Right lobe of liver (tissue), 6 donors: ENCODE measurements at regions not wholly inside any gene's neighbourhood (a gene's known extent, or its start where the extent isn't known, plus 50 kb on each side); places are given as distances from the start of the nearest gene placed in this dataset.
"Not testable (repeated sequence)": the region's sequence is repeated elsewhere in the genome, so short reads cannot be mapped to it uniquely, and the experiment has no call there.

ENCODE experiments used
- ATAC-seq, 4 donors: fragments of 200-7000 bp; cut with Tn5 transposase; one replicate each; pipeline ENCODE4 v1.9.1; 2020; ENCODE audit warnings: mild to moderate bottlenecking in 4 of 4, moderate library complexity in 4 of 4
- DNase-seq, 3 donors: peaks; one replicate each; pipeline ENCODE4 v3.0.0-alpha.2; 2020
- H3K27ac ChIP-seq, 3 donors: fragments of 200-600 bp; one replicate each; pipeline ENCODE4 v1.8.0; 2022
- H3K27me3 ChIP-seq, 2 donors: fragments of 200-600 bp; one replicate each; pipeline ENCODE4 v1.8.0; 2022
- H3K36me3 ChIP-seq, 4 donors: fragments of 200-600 bp; sonication (generic) in 1 of 4; one replicate each; pipeline versions ENCODE4 v1.5.1 to v1.8.0; 2017 to 2022; ENCODE audit warnings: control low read depth in 1 of 4
- H3K4me1 ChIP-seq, 4 donors: fragments of 200-600 bp; sonication (generic) in 1 of 4; one replicate each; pipeline versions ENCODE4 v1.5.1 to v1.8.0; 2017 to 2022; ENCODE audit warnings: control low read depth in 1 of 4
- H3K4me3 ChIP-seq, 3 donors: fragments of 200-600 bp; one replicate each; pipeline ENCODE4 v1.8.0; 2022
- H3K9me3 ChIP-seq, 4 donors: fragments of 200-600 bp; sonication (generic) in 1 of 4; one replicate each; pipeline versions ENCODE4 v1.5.1 to v1.8.0; 2017 to 2022; ENCODE audit warnings: control low read depth in 1 of 4
- POLR2A ChIP-seq: fragments of 450-650 bp; IDR thresholded peaks from one replicate; pipeline ENCODE4 v1.6.1; 2017; ENCODE audit warnings: antibody characterized with exemption, mild to moderate bottlenecking
- WGBS: methylation state at CpG from one replicate; pipeline ENCODE4 v1.1.6; 2018; ENCODE audit warnings: low coverage, low lambda C conversion rate; ENCODE audit not compliant: insufficient coverage; ENCODE audit errors: missing lambda C conversion rate; 5-methylcytosine and 5-hydroxymethylcytosine counted together
- intact Hi-C, 2 donors: fragments of 100-400 bp; cut with DNase I; formaldehyde crosslinking; loops; one replicate each; pipeline versions ENCODE4 v1.11.2 to v1.14.1; 2022
- TF ChIP-seq, protein P1 (sequence below), 4 donors: fragments of 200-600 bp in 3 of 4; fragments of 450-650 bp in 1 of 4; IDR thresholded peaks; one replicate each; pipeline versions ENCODE4 v1.5.1 to v1.8.0; 2016 to 2022; ENCODE audit warnings: antibody characterized with exemption in 4 of 4, mild to moderate bottlenecking in 2 of 4
- donor health status: DM: no; HTN: yes; CAD: no.
- donor health status: DM: no; HTN: no; CAD: no.
- donor health status: DM: no; HTN: no; CAD: no.
- donor health status: DM: no; HTN: yes; CAD: no.
- donor health status: DM: no; HTN: yes; CAD: no.

DNA sequence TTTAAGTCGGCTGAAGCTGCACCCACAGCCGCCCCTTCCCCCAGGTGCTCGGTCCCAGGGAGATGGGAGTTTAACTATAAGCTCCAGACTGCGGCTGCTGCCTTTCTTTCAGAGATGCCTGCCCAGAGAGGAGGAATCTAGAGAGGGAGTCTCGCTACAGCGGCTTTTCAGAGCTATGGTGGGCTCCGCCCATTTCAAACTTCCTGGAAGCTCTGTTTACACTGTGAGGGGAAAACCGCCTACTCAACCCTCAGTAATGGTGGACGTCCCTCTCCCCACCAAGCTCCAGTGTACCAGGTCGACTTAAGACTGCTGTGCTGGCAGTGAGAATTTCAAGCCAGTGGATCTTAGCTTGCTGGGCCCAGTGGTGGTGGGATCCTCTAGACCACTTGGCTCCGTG lies 135.4 kb downstream of the CXCL12 start:
- Histone ChIP-seq H3K9me3 (no peaks in the 10 kb centered on the region), H3K4me3 (no peak overlapping the region), H3K27me3 (no peaks in the 10 kb centered on the region), H3K27ac (no peak overlapping the region), H3K36me3 (no peaks in the 10 kb centered on the region), H3K4me1 (peaks cover 0 to 11% (median 2%) of the 10 kb centered on the region in 4 donors)
- ATAC-seq (no peak), DNase-seq (no peak)
- TF ChIP-seq, protein P1, sequence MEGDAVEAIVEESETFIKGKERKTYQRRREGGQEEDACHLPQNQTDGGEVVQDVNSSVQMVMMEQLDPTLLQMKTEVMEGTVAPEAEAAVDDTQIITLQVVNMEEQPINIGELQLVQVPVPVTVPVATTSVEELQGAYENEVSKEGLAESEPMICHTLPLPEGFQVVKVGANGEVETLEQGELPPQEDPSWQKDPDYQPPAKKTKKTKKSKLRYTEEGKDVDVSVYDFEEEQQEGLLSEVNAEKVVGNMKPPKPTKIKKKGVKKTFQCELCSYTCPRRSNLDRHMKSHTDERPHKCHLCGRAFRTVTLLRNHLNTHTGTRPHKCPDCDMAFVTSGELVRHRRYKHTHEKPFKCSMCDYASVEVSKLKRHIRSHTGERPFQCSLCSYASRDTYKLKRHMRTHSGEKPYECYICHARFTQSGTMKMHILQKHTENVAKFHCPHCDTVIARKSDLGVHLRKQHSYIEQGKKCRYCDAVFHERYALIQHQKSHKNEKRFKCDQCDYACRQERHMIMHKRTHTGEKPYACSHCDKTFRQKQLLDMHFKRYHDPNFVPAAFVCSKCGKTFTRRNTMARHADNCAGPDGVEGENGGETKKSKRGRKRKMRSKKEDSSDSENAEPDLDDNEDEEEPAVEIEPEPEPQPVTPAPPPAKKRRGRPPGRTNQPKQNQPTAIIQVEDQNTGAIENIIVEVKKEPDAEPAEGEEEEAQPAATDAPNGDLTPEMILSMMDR (IDR thresholded peaks at IDR 0.05): no peak
- no peak for TF ChIP-seq POLR2A
- WGBS: 64% methylated on average over 6 of the region's 11 CpGs
- intact Hi-C loops: no loop called here

DNA sequence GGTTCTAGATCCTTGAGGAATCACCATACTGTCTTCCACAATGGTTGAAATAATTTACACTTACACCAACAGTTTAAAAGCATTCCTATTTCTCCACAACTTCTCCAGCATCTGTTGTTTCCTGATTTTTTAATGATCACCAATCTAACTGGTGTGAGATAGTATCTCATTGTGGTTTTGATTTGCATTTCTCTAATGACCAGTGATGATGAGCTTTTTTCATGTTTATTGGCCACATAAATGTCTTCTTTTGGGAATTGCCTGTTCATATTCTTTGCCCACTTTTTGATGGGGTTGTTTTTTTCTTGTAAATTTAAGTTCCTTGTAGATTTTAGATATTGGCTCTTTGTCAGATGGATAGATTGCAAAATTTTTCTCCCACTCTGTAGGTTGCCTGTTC lies 138.2 kb downstream of the CXCL12 start:
- H3K4me3 ChIP-seq, H3K36me3 ChIP-seq, H3K9me3 ChIP-seq, DNase-seq, H3K27me3 ChIP-seq, ATAC-seq, H3K4me1 ChIP-seq, intact Hi-C loops, H3K27ac ChIP-seq: not testable (repeated sequence)

DNA sequence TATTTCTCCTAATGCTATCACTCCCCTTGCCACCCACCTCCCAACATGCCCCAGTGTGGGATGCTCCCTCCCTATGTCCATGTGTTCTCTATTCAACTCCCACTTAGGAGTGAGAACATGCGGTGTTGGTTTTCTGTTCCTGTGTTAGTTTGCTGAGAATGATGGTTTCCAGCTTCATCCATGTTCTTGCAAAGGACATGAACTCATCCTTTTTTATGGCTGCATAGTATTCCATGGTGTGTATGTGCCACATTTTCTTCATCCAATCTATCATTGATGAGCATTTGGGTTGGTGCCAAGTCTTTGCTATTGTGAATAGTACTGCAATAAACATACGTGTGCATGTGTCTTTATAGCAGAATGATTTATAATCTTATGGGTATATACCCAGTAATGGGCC lies 138.6 kb downstream of the CXCL12 start:
- ATAC-seq, H3K27ac ChIP-seq, intact Hi-C loops, H3K4me1 ChIP-seq, H3K36me3 ChIP-seq, H3K27me3 ChIP-seq, H3K4me3 ChIP-seq, DNase-seq, H3K9me3 ChIP-seq: not testable (repeated sequence)
- 89% methylated on average over 2 of the region's 2 CpGs for WGBS

DNA sequence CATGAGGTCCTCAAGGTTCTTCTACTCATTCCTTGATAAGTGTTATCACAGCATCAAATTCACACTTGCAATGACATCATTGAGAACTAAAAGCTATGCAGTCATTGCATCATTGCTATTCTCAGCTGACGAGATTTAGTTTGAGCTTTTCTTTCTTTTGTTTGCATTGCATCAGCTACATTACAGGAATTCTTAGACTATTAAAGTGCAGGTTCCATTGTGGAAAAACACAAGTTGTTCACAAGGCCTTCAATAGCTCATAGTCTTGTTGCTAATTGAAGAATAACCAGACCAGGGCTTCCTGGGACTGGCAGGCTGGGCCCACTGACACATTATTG lies 139.3 kb downstream of the CXCL12 start:
- Histone ChIP-seq H3K36me3 (no peaks in the 10 kb centered on the region), H3K27me3 (no peaks in the 10 kb centered on the region), H3K4me1 (no peaks in the 10 kb centered on the region), H3K9me3 (no peaks in the 10 kb centered on the region), H3K4me3 (no peak overlapping the region), H3K27ac (no peak overlapping the region)
- WGBS: 0% methylated on average over 1 of the region's 1 CpG
- ATAC-seq (no peak), DNase-seq (no peak)
- TF ChIP-seq, protein P1 (IDR thresholded peaks at IDR 0.05): no peak
- TF ChIP-seq POLR2A: no peak
- intact Hi-C loops: no loop called here

DNA sequence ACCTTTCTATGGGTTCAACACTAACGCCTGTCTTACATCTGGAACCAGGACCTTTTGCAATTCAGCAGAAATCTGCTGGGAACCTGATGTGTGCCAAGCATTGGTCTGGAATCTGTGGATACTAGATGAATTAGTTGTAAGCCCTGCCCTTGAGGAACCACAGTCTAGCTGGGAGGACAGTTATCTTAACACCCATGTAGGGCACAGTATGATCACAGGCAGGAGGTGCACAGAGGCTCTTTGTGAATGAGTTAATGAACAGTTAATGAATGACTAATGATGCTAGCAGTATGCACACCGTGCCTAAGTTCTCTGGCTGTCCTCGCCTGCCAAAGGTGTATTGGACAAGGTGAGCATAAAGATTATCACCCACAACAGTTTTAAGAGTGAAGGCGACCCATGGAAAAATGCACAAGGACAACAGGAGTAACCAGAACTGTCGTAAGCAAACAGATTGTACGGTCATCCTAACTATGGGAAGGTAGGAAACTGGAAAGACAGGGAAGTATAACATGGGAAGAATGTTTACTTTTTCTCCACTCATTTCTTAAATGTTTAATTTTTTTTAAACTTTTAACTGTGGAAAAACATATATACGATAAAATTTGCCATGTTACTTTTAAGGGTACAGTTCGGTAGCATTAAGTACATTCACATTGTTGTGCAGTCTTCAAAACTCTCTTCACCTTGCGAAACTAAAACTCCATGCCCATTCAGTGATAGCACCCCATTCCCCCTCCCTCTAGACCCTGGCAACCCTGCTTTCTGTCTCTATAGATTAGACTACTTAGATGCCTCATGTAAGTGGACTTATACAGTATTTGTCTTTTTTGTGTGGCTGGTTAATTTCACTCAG lies 139.9 kb downstream of the CXCL12 start:
- no peak for TF ChIP-seq POLR2A
- TF ChIP-seq, protein P1 (IDR thresholded peaks at IDR 0.05): no peak
- no peaks in the 10 kb centered on the region for H3K9me3 ChIP-seq
- no peak overlapping the region for H3K4me3 ChIP-seq
- intact Hi-C loops: no loop called here
- 72% methylated on average over 8 of the region's 9 CpGs for WGBS
- no peaks in the 10 kb centered on the region for H3K4me1 ChIP-seq
- no peaks in the 10 kb centered on the region for H3K27me3 ChIP-seq
- H3K36me3 ChIP-seq: no peaks in the 10 kb centered on the region
- ATAC-seq (peak in 3 of 4 donors; percentile 13 to 35 (median 18)), DNase-seq (no peak)
- no peak overlapping the region for H3K27ac ChIP-seq
